Endothelial cell (in vitro differentiated cells): ENCODE measurements at regions not wholly inside any gene's neighbourhood (a gene's known extent, or its start where the extent isn't known, plus 50 kb on each side); places are given as distances from the start of the nearest gene placed in this dataset.

ENCODE experiments used
- DNase-seq: peaks from one replicate; pipeline ENCODE4 v3.0.0; 2021; ENCODE audit warnings: low spot score
- H3K27ac Mint-ChIP-seq: one replicate; pipeline ENCODE4 v1.8.0; 2021; ENCODE audit warnings: mixed read lengths, inconsistent platforms; ENCODE audit not compliant: unreplicated experiment
- H3K27me3 Mint-ChIP-seq: one replicate; pipeline ENCODE4 v1.8.0; 2021; ENCODE audit warnings: mild to moderate bottlenecking, moderate library complexity, mixed read lengths, inconsistent platforms; ENCODE audit not compliant: unreplicated experiment
- H3K36me3 Mint-ChIP-seq: one replicate; pipeline ENCODE4 v1.8.0; 2021; ENCODE audit warnings: mild to moderate bottlenecking, low read depth, mixed read lengths, inconsistent platforms; ENCODE audit not compliant: unreplicated experiment
- H3K4me1 Mint-ChIP-seq: one replicate; pipeline ENCODE4 v1.8.0; 2021; ENCODE audit warnings: mild to moderate bottlenecking, mixed read lengths, inconsistent platforms; ENCODE audit not compliant: unreplicated experiment
- H3K4me3 Mint-ChIP-seq: one replicate; pipeline ENCODE4 v1.8.0; 2021; ENCODE audit warnings: mild to moderate bottlenecking, mixed read lengths, inconsistent platforms; ENCODE audit not compliant: unreplicated experiment
- H3K9me3 Mint-ChIP-seq: one replicate; pipeline ENCODE4 v1.8.0; 2021; ENCODE audit warnings: mixed read lengths, inconsistent platforms; ENCODE audit not compliant: unreplicated experiment
- TF ChIP-seq, protein P1 (sequence below): fragments of 200-600 bp; sonication (generic); IDR thresholded peaks from one replicate; pipeline ENCODE4 v1.5.0; 2021; ENCODE audit warnings: antibody characterized with exemption; ENCODE audit not compliant: unreplicated experiment

DNA sequence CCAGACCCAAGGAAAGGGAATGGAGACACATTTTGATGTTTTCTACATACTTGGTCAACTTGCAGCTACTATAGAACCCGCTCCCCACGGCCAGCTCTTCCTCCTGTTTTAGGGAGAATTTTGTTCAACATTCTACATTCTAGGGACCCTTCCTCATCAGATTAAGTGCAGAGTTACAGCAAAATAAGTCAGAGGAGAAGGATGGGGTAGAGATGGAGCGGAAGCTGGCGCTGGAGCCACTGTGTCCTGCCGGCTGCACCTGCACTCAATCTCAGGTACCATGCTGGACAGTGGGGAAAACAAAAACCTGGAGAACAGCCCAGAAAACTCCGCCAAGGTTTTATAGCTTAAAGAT is 79.4 kb upstream of the EN2 start:
- Mint-ChIP-seq H3K9me3 (no peaks in the 10 kb centered on the region), H3K36me3 (peaks cover 3% of the 10 kb centered on the region), H3K4me1 (peaks cover 43% of the 10 kb centered on the region), H3K27ac (no peak overlapping the region), H3K4me3 (no peak overlapping the region), H3K27me3 (peaks cover 32% of the 10 kb centered on the region)
- DNase-seq, result no peak
- TF ChIP-seq, protein P1, sequence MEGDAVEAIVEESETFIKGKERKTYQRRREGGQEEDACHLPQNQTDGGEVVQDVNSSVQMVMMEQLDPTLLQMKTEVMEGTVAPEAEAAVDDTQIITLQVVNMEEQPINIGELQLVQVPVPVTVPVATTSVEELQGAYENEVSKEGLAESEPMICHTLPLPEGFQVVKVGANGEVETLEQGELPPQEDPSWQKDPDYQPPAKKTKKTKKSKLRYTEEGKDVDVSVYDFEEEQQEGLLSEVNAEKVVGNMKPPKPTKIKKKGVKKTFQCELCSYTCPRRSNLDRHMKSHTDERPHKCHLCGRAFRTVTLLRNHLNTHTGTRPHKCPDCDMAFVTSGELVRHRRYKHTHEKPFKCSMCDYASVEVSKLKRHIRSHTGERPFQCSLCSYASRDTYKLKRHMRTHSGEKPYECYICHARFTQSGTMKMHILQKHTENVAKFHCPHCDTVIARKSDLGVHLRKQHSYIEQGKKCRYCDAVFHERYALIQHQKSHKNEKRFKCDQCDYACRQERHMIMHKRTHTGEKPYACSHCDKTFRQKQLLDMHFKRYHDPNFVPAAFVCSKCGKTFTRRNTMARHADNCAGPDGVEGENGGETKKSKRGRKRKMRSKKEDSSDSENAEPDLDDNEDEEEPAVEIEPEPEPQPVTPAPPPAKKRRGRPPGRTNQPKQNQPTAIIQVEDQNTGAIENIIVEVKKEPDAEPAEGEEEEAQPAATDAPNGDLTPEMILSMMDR, result no peak

DNA sequence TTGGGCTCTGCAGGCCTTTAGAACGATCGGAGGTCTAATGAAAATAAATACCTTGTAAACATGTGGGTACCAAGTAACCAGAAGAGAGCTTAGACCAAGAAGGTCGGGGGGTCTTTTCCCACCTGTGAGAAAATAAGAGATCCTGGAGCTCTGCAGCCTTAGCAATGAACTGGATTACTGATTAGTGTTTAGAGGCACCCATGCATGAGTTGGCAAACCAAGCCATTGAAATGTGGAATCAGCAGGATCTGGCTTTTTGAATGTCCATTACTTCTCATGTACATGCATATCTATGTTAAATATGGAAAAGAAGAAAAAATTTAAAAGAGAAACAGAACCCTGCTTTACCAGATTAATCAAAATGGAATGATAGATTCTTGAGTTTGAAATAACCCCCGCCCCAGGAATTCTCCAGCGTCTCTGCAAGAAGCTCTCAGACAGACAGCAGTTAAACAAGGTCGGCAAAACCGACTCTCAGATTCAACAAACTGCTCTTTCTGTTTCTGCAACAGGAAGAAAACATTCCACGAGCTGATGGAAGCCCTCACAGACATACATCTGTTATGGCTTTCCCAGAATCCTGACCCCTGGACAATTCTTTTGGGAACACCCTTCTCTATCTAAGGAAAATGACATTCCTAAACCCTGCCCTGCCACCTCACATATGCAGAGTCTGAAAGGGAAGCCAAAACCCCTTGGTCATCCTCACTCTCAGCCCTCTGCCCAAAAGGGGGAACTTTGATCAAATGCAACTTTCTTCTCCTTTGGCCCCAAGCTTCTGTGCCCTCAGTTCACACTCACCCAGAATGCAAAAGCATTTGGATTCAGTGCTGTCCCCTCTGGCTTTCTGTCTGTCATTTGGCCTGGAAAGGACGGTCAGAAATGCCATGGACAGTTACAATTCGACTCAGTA is 78.7 kb upstream of the EN2 start:
- Mint-ChIP-seq H3K27me3 (peaks cover 33% of the 10 kb centered on the region), H3K27ac (no peak overlapping the region), H3K4me1 (peaks cover 42% of the 10 kb centered on the region), H3K36me3 (peaks cover 3% of the 10 kb centered on the region), H3K9me3 (no peaks in the 10 kb centered on the region), H3K4me3 (no peak overlapping the region)
- TF ChIP-seq, protein P1, result no peak
- DNase-seq, result no peak

DNA sequence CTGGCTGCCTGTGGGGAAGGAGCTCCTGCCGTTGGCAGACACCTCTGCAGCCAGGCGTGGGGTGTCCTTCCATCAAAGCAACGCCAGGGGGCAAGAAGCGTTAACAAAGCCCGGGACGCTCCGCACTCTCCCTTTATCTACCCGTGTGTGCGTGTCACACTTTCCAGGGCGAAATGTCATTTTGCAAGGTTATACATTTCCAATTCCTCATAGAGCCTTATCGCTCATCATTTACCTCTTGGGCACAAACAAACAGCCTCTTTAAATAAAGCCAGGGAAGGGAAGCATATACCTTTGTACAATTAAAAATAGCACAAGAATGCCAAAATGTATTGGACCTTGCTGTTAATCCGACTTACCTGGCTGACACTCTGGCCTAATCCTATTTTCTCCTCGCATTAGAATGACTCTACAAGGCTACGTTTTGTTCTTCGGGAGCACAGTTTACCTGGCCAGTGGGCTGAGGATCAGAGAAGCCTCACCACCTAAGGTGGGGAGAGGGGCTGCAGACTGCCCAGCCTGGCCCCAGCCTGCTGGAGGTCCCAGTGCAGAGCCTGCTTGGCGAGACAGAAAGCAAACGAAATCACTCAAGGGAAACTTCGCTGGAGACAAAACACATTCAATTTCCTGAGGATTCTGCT is 77.6 kb upstream of the EN2 start:
- TF ChIP-seq, protein P1, result peak; percentile 89
- H3K9me3 Mint-ChIP-seq, result no peaks in the 10 kb centered on the region
- H3K4me3 Mint-ChIP-seq, result no peak overlapping the region
- peaks cover 3% of the 10 kb centered on the region for H3K36me3 Mint-ChIP-seq
- peak; percentile 81 for DNase-seq
- H3K4me1 Mint-ChIP-seq, result peaks cover 34% of the 10 kb centered on the region
- peaks cover 37% of the 10 kb centered on the region for H3K27me3 Mint-ChIP-seq
- peak overlapping the region; percentile 64 for H3K27ac Mint-ChIP-seq

DNA sequence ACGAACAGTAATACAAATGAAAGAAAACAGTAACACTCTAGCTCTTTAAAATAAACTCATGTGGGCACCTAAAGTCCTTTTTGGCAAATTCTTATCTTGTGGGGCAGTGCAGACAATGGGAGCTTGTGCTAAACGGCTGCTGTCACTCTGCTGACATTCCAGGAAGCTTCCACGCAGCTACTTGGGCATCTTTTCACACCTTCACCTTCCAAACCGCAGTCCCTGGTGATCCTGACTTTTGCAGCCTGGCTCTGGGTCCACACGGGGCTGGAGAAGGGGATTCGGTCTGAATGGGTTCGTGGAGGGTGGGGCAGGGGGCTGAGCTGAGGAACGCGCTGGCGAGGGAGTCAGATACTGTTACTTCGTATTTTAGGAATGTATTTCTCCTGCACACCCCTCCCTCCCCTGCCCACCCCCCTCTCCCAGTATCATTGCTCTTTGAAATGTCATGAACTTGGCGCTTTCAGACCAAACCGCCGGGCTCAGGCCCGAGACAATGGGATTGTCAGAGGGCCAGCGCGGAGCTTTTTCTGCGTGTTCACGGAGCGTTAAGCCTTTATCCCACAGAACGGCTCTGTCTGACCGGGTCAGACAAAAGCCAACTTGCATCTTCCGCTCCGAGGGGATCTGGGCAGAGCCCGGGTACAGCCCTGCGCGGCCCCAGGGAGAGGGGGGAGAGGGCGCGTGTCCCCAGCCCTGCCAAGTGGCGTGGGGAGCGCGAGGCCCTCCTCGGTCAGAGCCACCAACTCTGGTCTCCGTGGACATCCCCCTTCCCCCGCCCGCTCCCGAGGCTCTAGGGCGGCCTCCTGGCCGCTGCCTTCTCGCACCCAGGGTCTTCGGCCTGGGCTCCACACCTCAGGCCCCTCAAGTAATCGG is 76.7 kb upstream of the EN2 start:
- no peak for DNase-seq
- peak overlapping the region; percentile 2 for H3K4me3 Mint-ChIP-seq
- peaks cover 30% of the 10 kb centered on the region for H3K27me3 Mint-ChIP-seq
- H3K9me3 Mint-ChIP-seq, result no peaks in the 10 kb centered on the region
- TF ChIP-seq, protein P1, result no peak
- H3K4me1 Mint-ChIP-seq, result peaks cover 25% of the 10 kb centered on the region
- H3K36me3 Mint-ChIP-seq, result peaks cover 3% of the 10 kb centered on the region
- H3K27ac Mint-ChIP-seq, result no peak overlapping the region
